Keratinocyte (primary cell): ENCODE measurements at regions not wholly inside any gene's neighbourhood (a gene's known extent, or its start where the extent isn't known, plus 50 kb on each side); places are given as distances from the start of the nearest gene placed in this dataset.

Experiments
- DNase-seq: peaks from one replicate; pipeline ENCODE4 v3.0.0-alpha.2; 2011; ENCODE audit warnings: low read depth, missing footprints, low spot score
- FAIRE-seq: peaks from 2 replicates; lab custom pipeline; 2011; peaks lifted over from hg19 to GRCh38; lab: Jason Lieb, UNC
- H2AFZ ChIP-seq: 2 replicates; pipeline ENCODE4 v1.6.0; 2012; ENCODE audit warnings: low read length, control low read depth, inconsistent platforms; ENCODE audit not compliant: control insufficient read depth
- H3K27ac ChIP-seq: 2 replicates; pipeline ENCODE4 v1.5.1; 2011; ENCODE audit warnings: low read length; ENCODE audit not compliant: control insufficient read depth, insufficient read depth
- H3K27me3 ChIP-seq: 3 replicates; pipeline ENCODE4 v1.6.0; 2011; ENCODE audit warnings: low read length; ENCODE audit not compliant: control insufficient read depth, insufficient read depth; ENCODE audit errors: extremely low read depth
- H3K36me3 ChIP-seq, 2 experiments: 2 replicates in 1 of 2; 3 replicates in 1 of 2; pipeline ENCODE4 v1.5.1; 2011; ENCODE audit warnings: low read length in 2 of 2, mild to moderate bottlenecking in 1 of 2; ENCODE audit not compliant: control insufficient read depth in 2 of 2, insufficient read depth in 2 of 2; ENCODE audit errors: extremely low read depth in 1 of 2
- H3K4me1 ChIP-seq: 3 replicates; pipeline ENCODE4 v1.5.1; 2011; ENCODE audit warnings: low read length; ENCODE audit not compliant: control insufficient read depth, insufficient read depth; ENCODE audit errors: extremely low read depth
- H3K4me2 ChIP-seq: 3 replicates; pipeline ENCODE4 v1.6.0; 2011; ENCODE audit warnings: low read depth, low read length; ENCODE audit not compliant: control insufficient read depth, insufficient read depth; ENCODE audit errors: extremely low read depth
- H3K4me3 ChIP-seq, 3 experiments: fragments of 200-600 bp in 1 of 3; sonication (generic) in 1 of 3; 2 replicates in 2 of 3; 3 replicates in 1 of 3; pipeline ENCODE4 v1.5.1; 2011 to 2016; ENCODE audit warnings: low read length in 3 of 3, mild to moderate bottlenecking in 3 of 3, control low read depth in 2 of 3, inconsistent platforms in 1 of 3, low read depth in 1 of 3, mixed read lengths in 1 of 3, mixed run types in 1 of 3, moderate library complexity in 1 of 3; ENCODE audit not compliant: control insufficient read depth in 2 of 3, insufficient read depth in 2 of 3; ENCODE audit errors: extremely low read depth in 1 of 3
- H3K79me2 ChIP-seq: 2 replicates; pipeline ENCODE4 v1.6.0; 2012; ENCODE audit warnings: low read length; ENCODE audit not compliant: control insufficient read depth, insufficient read depth
- H3K9ac ChIP-seq: 3 replicates; pipeline ENCODE4 v1.6.0; 2011; ENCODE audit warnings: low read length; ENCODE audit not compliant: control insufficient read depth, insufficient read depth; ENCODE audit errors: extremely low read depth
- H3K9me1 ChIP-seq: 3 replicates; pipeline ENCODE4 v1.6.0; 2011; ENCODE audit warnings: low read length; ENCODE audit not compliant: control insufficient read depth, insufficient read depth; ENCODE audit errors: extremely low read depth
- H3K9me3 ChIP-seq: 2 replicates; pipeline ENCODE4 v1.5.1; 2012; ENCODE audit warnings: low read depth, low read length; ENCODE audit not compliant: control insufficient read depth
- H4K20me1 ChIP-seq: 3 replicates; pipeline ENCODE4 v1.6.0; 2011; ENCODE audit warnings: low read length; ENCODE audit not compliant: control insufficient read depth, insufficient read depth; ENCODE audit errors: extremely low read depth
- CTCF ChIP-seq, 3 experiments: IDR thresholded peaks in 1 of 3; conservative IDR thresholded peaks in 1 of 3; optimal IDR thresholded peaks in 1 of 3; 2 replicates in 2 of 3; 3 replicates in 1 of 3; pipeline versions ENCODE3 to v1.5.1; 2011; ENCODE audit warnings: low read length in 3 of 3, mild to moderate bottlenecking in 3 of 3, moderate library complexity in 2 of 3, control low read depth in 1 of 3, inconsistent platforms in 1 of 3; ENCODE audit not compliant: insufficient read depth in 2 of 3; ENCODE audit errors: extremely low read depth in 1 of 3
- EZH2 ChIP-seq: IDR thresholded peaks from one replicate; pipeline ENCODE4 v1.6.1; 2012; ENCODE audit warnings: inconsistent platforms, mild to moderate bottlenecking, low read length, moderate library complexity
- dilution Hi-C: fragments of 300-500 bp; cut with MboI; formaldehyde crosslinking; loops from one replicate; pipeline ENCODE4 v1.7.0; 2020; ENCODE audit warnings: low sequenced_read_pairs; ENCODE audit not compliant: extremely low pct_ligation_motif_present

GRCh38 chr16:58842156-58842555 lies 108.0 kb upstream of the GOT2 start:
- Histone ChIP-seq H3K79me2 (no peaks in the 10 kb centered on the region), H3K4me1 (no peaks in the 10 kb centered on the region), H3K9me3 (no peaks in the 10 kb centered on the region), H3K4me3 (no peak overlapping the region), H3K4me2 (no peak overlapping the region), H3K9me1 (no peaks in the 10 kb centered on the region), H2AFZ (no peak overlapping the region), H4K20me1 (no peaks in the 10 kb centered on the region), H3K27ac (no peak overlapping the region), H3K27me3 (no peaks in the 10 kb centered on the region), H3K36me3 (no peaks in the 10 kb centered on the region), H3K9ac (no peak overlapping the region)
- FAIRE-seq: no peak
- TF ChIP-seq CTCF (optimal IDR thresholded peaks at IDR 0.05 in 1 of 3, IDR thresholded peaks at IDR 0.05 in 1 of 3, conservative IDR thresholded peaks at IDR 0.05 in 1 of 3; ENCODE audit: extremely low read depth in 1 of 3, insufficient read depth in 2 of 3, low read length in 3 of 3): no peak
- no peak for TF ChIP-seq EZH2
- no peak for DNase-seq
- dilution Hi-C loops: no loop called here

GRCh38 chr16:58837950-58838349 lies 103.8 kb upstream of the GOT2 start:
- H4K20me1 ChIP-seq: no peaks in the 10 kb centered on the region
- H3K4me1 ChIP-seq: no peaks in the 10 kb centered on the region
- FAIRE-seq: no peak
- DNase-seq: no peak
- no peak overlapping the region for H3K9ac ChIP-seq
- H3K4me3 ChIP-seq: no peak overlapping the region
- no peak overlapping the region for H2AFZ ChIP-seq
- no peaks in the 10 kb centered on the region for H3K9me1 ChIP-seq
- no peaks in the 10 kb centered on the region for H3K36me3 ChIP-seq
- TF ChIP-seq CTCF (optimal IDR thresholded peaks at IDR 0.05 in 1 of 3, IDR thresholded peaks at IDR 0.05 in 1 of 3, conservative IDR thresholded peaks at IDR 0.05 in 1 of 3; ENCODE audit: extremely low read depth in 1 of 3, insufficient read depth in 2 of 3, low read length in 3 of 3) (no peak), EZH2 (no peak)
- H3K27me3 ChIP-seq: no peaks in the 10 kb centered on the region
- dilution Hi-C loops: no loop called here
- no peaks in the 10 kb centered on the region for H3K9me3 ChIP-seq
- no peak overlapping the region for H3K4me2 ChIP-seq
- H3K27ac ChIP-seq: no peak overlapping the region
- no peaks in the 10 kb centered on the region for H3K79me2 ChIP-seq
